ENCODE measurements at regions not wholly inside any gene's neighbourhood (a gene's known extent, or its start where the extent isn't known, plus 50 kb on each side); places are given as distances from the start of the nearest gene placed in this dataset.

- DNase-seq (ENCODE audit: low read depth): no peak
These were observed 261.6 kb downstream of the SLITRK6 start for GRCh38 chr13:85537601-85538000.

- DNase-seq (ENCODE audit: low read depth): no peak
These were observed 262.5 kb downstream of the SLITRK6 start for GRCh38 chr13:85536706-85537105.

- DNase-seq (ENCODE audit: low read depth): no peak
These were observed 263.7 kb downstream of the SLITRK6 start for GRCh38 chr13:85535316-85536084.

- no peak for DNase-seq (ENCODE audit: low read depth)
These were observed 265.3 kb downstream of the SLITRK6 start for GRCh38 chr13:85533911-85534310.

- no peak for DNase-seq (ENCODE audit: low read depth)
These were observed 270.0 kb downstream of the SLITRK6 start for GRCh38 chr13:85529218-85529594.

GRCh38 chr13:85528491-85529217 lies 270.6 kb downstream of the SLITRK6 start:
- DNase-seq (ENCODE audit: low read depth): peak; percentile 44

DNA sequence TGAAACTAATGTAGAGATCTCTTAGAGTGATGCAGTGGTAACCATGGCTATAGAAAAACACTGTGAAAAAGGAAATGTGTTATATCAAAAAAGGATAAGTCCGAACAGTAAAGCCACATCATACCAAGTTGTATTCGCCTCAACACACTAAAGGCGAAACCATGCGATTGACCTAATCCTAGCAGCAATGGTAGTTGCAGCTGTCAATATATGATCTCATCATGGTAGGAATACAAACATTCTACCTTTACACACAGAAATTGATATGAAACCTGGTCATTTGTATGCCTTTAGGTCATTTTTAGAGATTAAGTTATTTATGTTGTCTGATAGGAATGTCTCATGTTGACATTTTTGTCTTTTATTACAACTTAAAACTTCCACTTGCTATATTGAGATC lies 271.9 kb downstream of the SLITRK6 start:
- DNase-seq (ENCODE audit: low read depth): no peak

GRCh38 chr13:85525411-85525810 lies 273.8 kb downstream of the SLITRK6 start:
- DNase-seq (ENCODE audit: low read depth): no peak

GRCh38 chr13:85521657-85522056 lies 277.6 kb downstream of the SLITRK6 start:
- no peak for DNase-seq (ENCODE audit: low read depth)

GRCh38 chr13:85520445-85520844 lies 278.8 kb downstream of the SLITRK6 start:
- DNase-seq (ENCODE audit: low read depth): no peak

DNA sequence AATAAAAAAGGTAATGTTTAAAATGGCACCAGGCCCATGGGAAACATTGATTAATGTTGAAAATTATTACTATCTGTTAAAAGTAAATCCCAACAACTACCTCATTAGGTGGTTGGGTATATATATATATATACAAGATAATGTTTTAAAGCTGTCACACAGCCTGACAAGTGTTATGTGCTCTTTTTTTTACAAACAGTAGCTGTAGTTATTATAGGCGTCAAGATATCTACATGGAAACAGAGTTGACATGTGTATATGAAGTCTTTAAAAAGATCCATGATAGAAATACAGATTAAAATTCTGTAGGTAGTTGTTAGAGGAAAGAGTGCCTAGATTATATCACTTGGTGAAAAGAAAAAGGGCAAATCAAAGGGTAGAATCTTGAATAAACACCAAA lies 279.9 kb downstream of the SLITRK6 start:
- no peak for DNase-seq (ENCODE audit: low read depth)

DNA sequence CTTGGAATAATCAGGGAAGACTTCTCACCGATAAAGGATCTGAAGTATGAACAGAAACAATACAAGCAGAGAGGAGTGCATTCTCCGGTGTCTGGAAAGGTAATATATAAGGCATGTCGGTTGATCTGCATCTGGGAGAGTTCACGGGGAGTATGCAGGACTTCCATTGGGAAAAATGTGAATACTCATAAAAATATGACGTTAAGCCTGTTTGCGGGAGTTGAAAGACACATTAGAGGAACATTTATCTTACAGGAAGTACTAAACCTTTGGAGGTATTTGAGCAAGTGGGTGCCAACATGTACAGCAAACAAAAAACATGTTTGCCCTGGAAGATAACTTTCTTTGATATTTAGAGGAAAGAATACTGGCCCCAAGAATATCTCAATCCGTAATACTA lies 286.8 kb downstream of the SLITRK6 start:
- DNase-seq (ENCODE audit: low read depth): no peak

DNA sequence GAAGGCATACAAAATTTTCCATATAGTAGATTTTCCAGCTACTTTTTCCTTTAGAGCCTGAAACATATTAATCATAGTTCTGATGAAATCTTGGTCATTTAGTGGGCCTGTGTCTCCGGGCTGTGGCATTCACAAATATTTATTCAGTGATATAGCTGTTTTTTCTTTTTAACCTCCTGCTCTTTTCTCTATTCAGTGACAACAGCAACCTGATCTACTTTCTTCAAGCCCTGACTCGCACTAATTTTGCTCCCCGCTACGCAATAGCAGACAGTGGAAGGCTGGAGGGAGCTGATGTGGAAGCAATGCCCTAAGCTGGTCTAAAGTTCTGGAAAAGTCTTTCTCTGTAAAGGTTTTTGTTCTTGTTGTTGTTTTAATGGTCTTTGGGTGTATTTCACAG lies 289.7 kb downstream of the SLITRK6 start:
- peak; percentile 19 for DNase-seq (ENCODE audit: low read depth)

- no peak for DNase-seq (ENCODE audit: low read depth)
These were observed 290.4 kb downstream of the SLITRK6 start for GRCh38 chr13:85508683-85509329.

DNA sequence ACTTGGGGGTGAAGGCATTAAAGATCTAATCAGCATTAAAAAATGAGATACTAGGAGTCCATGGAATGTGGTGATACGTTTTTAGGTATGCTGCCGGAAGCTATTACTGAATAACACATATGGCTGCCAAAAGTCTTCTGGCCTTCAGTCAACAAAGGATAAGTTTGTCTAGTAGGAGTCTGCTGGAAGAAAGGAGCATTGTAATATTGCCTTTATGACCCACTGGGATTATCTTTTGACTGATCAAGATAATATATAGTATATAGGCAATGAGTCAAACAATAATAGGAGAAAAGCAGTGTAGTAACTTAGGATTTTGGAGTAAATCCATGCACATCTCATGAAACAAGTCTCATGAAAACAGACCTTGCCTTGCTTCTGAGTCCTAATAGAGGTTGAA lies 295.4 kb downstream of the SLITRK6 start:
- peak; percentile 9 for DNase-seq (ENCODE audit: low read depth)

DNA sequence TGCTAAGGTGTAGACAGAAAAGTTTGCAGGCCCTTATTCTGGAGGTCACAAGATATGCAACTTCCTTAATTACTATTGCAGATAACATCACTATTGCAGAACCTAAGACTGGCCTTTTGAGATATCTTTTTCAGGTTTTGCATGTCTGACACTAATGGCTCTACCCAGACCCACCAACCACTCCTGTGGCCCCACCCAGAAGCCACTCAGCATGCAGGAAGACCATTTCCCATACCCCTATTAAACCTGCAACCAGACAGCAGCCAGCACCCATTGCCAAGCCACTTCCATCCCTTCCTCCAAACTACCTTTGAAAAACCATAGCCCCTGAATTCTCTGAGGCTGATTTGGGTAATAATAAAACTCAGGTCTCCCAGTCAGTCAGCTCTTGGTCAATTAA lies 297.6 kb downstream of the SLITRK6 start:
- no peak for DNase-seq (ENCODE audit: low read depth)

GRCh38 chr13:85500696-85501256 lies 298.4 kb downstream of the SLITRK6 start:
- DNase-seq (ENCODE audit: low read depth): no peak

GRCh38 chr13:85498774-85499173 lies 300.4 kb downstream of the SLITRK6 start:
- DNase-seq (ENCODE audit: low read depth): no peak

DNA sequence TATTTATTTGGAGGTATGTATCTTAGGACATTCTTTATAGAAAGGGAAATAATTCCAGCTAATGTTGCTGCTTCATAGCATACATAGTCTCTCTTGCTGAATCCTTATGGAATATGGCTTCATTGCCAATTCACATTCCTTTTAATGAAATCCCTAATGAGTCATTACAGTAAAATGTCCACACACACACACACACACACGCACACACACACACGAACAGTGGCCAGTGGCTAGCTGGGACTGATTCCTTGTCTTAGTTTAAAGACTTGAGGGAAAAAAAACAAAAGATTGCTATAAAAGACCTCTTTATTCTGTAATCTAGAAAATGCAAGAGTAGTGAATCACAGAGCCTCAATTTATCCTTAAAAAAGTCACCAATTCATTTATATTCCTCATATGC lies 301.6 kb downstream of the SLITRK6 start:
- peak; percentile 92 for DNase-seq (ENCODE audit: low read depth)

DNA sequence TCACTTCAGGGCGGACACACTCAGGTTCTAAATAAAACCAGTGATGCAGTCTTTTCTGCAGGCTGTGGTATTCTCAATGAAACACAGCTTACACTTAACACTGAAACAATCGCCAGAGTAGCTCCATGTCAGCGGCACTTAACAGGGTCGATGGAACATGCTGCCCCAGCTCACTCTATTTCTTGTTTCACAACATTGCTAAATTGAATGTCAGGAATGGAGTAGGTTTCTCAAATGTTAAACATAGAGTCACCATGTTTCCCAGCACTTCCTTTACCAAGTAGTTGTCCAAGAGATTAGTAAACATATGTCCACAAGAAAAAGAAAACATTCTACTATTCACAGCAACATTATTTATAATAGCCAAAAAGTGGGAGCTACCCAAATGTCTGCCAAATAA lies 306.9 kb downstream of the SLITRK6 start:
- DNase-seq (ENCODE audit: low read depth): no peak

DNA sequence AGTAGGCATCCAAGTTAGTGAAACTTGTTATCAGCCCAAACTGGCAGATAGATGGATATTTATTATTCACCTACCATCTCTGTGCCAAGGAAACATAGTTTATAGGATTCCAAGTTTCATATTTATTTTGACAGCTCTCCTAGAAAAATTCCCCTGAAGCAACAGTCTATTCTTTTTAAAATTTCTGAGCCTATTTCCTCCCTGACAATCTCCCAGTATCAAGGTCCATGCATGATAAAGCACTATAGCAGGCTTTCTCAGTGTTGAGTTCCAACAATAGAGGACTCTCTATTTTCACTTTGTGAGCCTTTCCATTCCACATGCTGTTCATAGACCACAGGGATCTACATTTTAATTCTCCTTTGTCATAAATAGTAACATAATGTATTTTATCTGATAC lies 312.6 kb downstream of the SLITRK6 start:
- DNase-seq (ENCODE audit: low read depth): no peak

DNA sequence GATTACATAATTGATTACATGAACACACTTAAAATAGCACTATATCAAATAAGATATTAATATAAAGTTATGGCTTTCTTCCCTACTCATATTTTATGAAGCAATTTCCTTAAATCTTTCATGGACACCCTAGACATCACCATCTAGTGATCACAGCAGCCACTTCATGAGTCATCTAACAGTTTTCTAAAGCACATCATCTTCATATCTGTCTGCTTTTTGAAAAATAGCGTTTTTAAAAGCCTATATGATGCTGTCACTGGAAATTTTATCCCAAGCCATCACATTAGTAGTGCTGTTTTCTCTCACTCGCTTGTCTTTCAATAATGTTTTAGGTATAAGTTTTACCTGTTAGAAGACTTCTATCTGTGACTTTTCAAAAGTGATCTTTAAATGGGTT lies 326.1 kb downstream of the SLITRK6 start:
- DNase-seq (ENCODE audit: low read depth): no peak

GRCh38 chr13:85469320-85469719 lies 329.9 kb downstream of the SLITRK6 start:
- DNase-seq (ENCODE audit: low read depth): no peak
